ENCODE measurements at regions not wholly inside any gene's neighbourhood (a gene's known extent, or its start where the extent isn't known, plus 50 kb on each side); places are given as distances from the start of the nearest gene placed in this dataset.

DNA sequence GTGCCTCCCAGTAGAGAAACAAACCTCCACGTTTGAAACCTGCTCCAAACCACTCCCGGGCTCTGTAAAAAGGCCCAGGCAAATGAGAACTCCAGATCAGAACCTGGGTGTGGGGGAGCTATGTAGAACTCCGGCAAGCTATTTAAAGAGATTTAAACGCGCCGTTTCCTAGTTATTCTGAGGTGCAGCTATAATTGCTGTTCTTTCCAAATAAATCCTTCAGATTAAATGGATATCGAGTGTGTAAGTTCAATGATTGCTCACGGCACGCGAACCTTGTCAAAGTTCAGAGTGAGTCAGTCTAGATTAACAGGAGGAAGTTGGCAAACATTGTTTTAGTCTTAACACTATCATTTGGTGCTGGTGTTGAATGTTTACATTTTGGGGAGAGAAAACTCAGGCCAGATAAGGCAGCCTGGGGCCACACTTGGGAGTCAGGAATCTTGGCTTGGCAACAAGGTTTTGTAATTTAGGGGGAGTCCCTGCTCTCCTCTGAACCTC is 92.9 kb upstream of the SALL1 start (continued):
- TF ChIP-seq IRX3 (CRISPR knock-in tag; IDR thresholded peaks at IDR 0.05; ENCODE audit: borderline replicate concordance, low read depth) (no peak), ELF4 (CRISPR knock-in tag; IDR thresholded peaks at IDR 0.05; ENCODE audit: borderline replicate concordance) (no peak), MTA3 (CRISPR knock-in tag; IDR thresholded peaks at IDR 0.05) (no peak), MYC (CRISPR knock-in tag; IDR thresholded peaks at IDR 0.05; ENCODE audit: borderline replicate concordance) (no peak), TBL1XR1 (IDR thresholded peaks at IDR 0.05; ENCODE audit: borderline replicate concordance, low read length, partially characterized antibody) (no peak), ZNF20 (CRISPR knock-in tag; IDR thresholded peaks at IDR 0.05) (no peak), PRDM10 (CRISPR knock-in tag; IDR thresholded peaks at IDR 0.05; ENCODE audit: low read depth) (0 out of 2 replicates have a peak, but pooled peaks have one; percentile 41), JUN (CRISPR knock-in tag; IDR thresholded peaks at IDR 0.05) (peak; percentile 70; the same call in 1 of the 2 replicates), ZNF589 (CRISPR knock-in tag; conservative IDR thresholded peaks at IDR 0.05) (no peak), NCOA5 (CRISPR knock-in tag; IDR thresholded peaks at IDR 0.05) (no peak), ZNF225 (CRISPR knock-in tag; IDR thresholded peaks at IDR 0.05) (no peak), TOPORS (CRISPR knock-in tag; IDR thresholded peaks at IDR 0.05) (no peak), FOXM1 (CRISPR knock-in tag; IDR thresholded peaks at IDR 0.05) (no peak), ZNF263 (CRISPR knock-in tag; IDR thresholded peaks at IDR 0.05) (no peak), SP2 (CRISPR knock-in tag; IDR thresholded peaks at IDR 0.05) (no peak), ZNF234 (CRISPR knock-in tag; conservative IDR thresholded peaks at IDR 0.05) (no peak), POGZ (CRISPR knock-in tag; IDR thresholded peaks at IDR 0.05) (no peak), DMAP1 (CRISPR knock-in tag; IDR thresholded peaks at IDR 0.05) (no peak), ZNF329 (CRISPR knock-in tag; IDR thresholded peaks at IDR 0.05; ENCODE audit: low read depth) (no peak), CREB1 (IDR thresholded peaks at IDR 0.05) (no peak), CREB1 (CRISPR knock-in tag; IDR thresholded peaks at IDR 0.05) (peak; percentile 36; the same call in 1 of the 2 replicates), MEIS2 (CRISPR knock-in tag; IDR thresholded peaks at IDR 0.05) (peak; percentile 64; the same call in 1 of the 2 replicates), SIN3A (IDR thresholded peaks at IDR 0.05; ENCODE audit: borderline replicate concordance, low read depth, low read length) (no peak)
- TF ChIP-seq, protein P1, sequence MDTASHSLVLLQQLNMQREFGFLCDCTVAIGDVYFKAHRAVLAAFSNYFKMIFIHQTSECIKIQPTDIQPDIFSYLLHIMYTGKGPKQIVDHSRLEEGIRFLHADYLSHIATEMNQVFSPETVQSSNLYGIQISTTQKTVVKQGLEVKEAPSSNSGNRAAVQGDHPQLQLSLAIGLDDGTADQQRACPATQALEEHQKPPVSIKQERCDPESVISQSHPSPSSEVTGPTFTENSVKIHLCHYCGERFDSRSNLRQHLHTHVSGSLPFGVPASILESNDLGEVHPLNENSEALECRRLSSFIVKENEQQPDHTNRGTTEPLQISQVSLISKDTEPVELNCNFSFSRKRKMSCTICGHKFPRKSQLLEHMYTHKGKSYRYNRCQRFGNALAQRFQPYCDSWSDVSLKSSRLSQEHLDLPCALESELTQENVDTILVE (CRISPR knock-in tag; IDR thresholded peaks at IDR 0.05), result peak; percentile 39; the same call in 1 of the 2 replicates
- TF ChIP-seq, protein P2, sequence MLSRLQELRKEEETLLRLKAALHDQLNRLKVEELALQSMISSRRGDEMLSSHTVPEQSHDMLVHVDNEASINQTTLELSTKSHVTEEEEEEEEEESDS (CRISPR knock-in tag; IDR thresholded peaks at IDR 0.05; ENCODE audit: borderline replicate concordance), result no peak
- TF ChIP-seq, protein P3, sequence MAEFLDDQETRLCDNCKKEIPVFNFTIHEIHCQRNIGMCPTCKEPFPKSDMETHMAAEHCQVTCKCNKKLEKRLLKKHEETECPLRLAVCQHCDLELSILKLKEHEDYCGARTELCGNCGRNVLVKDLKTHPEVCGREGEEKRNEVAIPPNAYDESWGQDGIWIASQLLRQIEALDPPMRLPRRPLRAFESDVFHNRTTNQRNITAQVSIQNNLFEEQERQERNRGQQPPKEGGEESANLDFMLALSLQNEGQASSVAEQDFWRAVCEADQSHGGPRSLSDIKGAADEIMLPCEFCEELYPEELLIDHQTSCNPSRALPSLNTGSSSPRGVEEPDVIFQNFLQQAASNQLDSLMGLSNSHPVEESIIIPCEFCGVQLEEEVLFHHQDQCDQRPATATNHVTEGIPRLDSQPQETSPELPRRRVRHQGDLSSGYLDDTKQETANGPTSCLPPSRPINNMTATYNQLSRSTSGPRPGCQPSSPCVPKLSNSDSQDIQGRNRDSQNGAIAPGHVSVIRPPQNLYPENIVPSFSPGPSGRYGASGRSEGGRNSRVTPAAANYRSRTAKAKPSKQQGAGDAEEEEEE (CRISPR knock-in tag; IDR thresholded peaks at IDR 0.05; ENCODE audit: borderline replicate concordance), result no peak
